GM13977 (cell line): ENCODE measurements at regions not wholly inside any gene's neighbourhood (a gene's known extent, or its start where the extent isn't known, plus 50 kb on each side); places are given as distances from the start of the nearest gene placed in this dataset.
"Not testable (repeated sequence)": the region's sequence is repeated elsewhere in the genome, so short reads cannot be mapped to it uniquely, and the experiment has no call there.

Source experiments
- DNase-seq: peaks from one replicate; pipeline ENCODE4 v3.0.0; 2012; ENCODE audit warnings: low spot score
- CTCF ChIP-seq: IDR thresholded peaks from 2 replicates; pipeline ENCODE4 v1.5.1; 2012; ENCODE audit warnings: mild to moderate bottlenecking, control low read depth; ENCODE audit not compliant: insufficient read depth; ENCODE audit errors: extremely low read depth, missing control alignments
- in situ Hi-C: fragments of 300-500 bp; cut with MboI; formaldehyde crosslinking; loops from one replicate; pipeline ENCODE4 v1.12.0; 2022; ENCODE audit warnings: low sequenced_read_pairs, low pct_unique_long_range_greater_than_20kb, mixed read lengths, inconsistent platforms; ENCODE audit not compliant: unreplicated experiment

GRCh38 chr16:9665851-9666271 lies 516.4 kb downstream of the GRIN2A start:
- in situ Hi-C loops = no loop called here
- TF ChIP-seq CTCF = no peak
- DNase-seq = no peak

- in situ Hi-C loops = no loop called here
- no peak for DNase-seq
Measured at GRCh38 chr16:9666834-9667480, 515.3 kb downstream of the GRIN2A start.

GRCh38 chr16:9670033-9670432 lies 512.2 kb downstream of the GRIN2A start:
- in situ Hi-C loops = no loop called here
- no peak for DNase-seq
- TF ChIP-seq CTCF = no peak

More at GRCh38 chr16:9666834-9667480, 515.3 kb downstream of the GRIN2A start:
- TF ChIP-seq CTCF = no peak

GRCh38 chr16:9670616-9671015 lies 511.6 kb downstream of the GRIN2A start:
- DNase-seq, in situ Hi-C loops: not testable (repeated sequence)

GRCh38 chr16:9676560-9677300 lies 505.5 kb downstream of the GRIN2A start:
- in situ Hi-C loops, DNase-seq: not testable (repeated sequence)

GRCh38 chr16:9677301-9677653 lies 505.0 kb downstream of the GRIN2A start:
- in situ Hi-C loops = no loop called here
- DNase-seq = no peak
- no peak for TF ChIP-seq CTCF

GRCh38 chr16:9679213-9679767 lies 502.9 kb downstream of the GRIN2A start:
- no peak for DNase-seq
- TF ChIP-seq CTCF = no peak
- in situ Hi-C loops = no loop called here
